H9 (cell line): ENCODE measurements at regions not wholly inside any gene's neighbourhood (a gene's known extent, or its start where the extent isn't known, plus 50 kb on each side); places are given as distances from the start of the nearest gene placed in this dataset.

Experiments used
- DNase-seq: peaks from one replicate; pipeline ENCODE4 v3.0.0-alpha.2; 2017
- H2AFZ ChIP-seq: one replicate; pipeline ENCODE4 v1.6.1; 2013; ENCODE audit warnings: mild to moderate bottlenecking, low read length, control low read depth, moderate library complexity
- H2AK5ac ChIP-seq: 2 replicates; pipeline ENCODE4 v1.6.1; 2013; ENCODE audit warnings: low read length, control low read depth, mixed read lengths; ENCODE audit not compliant: insufficient read length
- H2BK120ac ChIP-seq: one replicate; pipeline ENCODE4 v1.6.1; 2013; ENCODE audit warnings: low read depth, mild to moderate bottlenecking, low read length, control low read depth, inconsistent platforms; ENCODE audit not compliant: poor library complexity, severe bottlenecking
- H2BK12ac ChIP-seq: 2 replicates; pipeline ENCODE4 v1.6.1; 2013; ENCODE audit warnings: low read length, control low read depth, mixed read lengths, low read depth; ENCODE audit not compliant: insufficient read length
- H2BK15ac ChIP-seq: 2 replicates; pipeline ENCODE4 v1.6.1; 2013; ENCODE audit warnings: low read depth, low read length, control low read depth
- H2BK20ac ChIP-seq: one replicate; pipeline ENCODE4 v1.6.1; 2013; ENCODE audit warnings: low read depth, mild to moderate bottlenecking, low read length, control low read depth, inconsistent platforms; ENCODE audit not compliant: poor library complexity, severe bottlenecking
- H2BK5ac ChIP-seq: 2 replicates; pipeline ENCODE4 v1.6.1; 2013; ENCODE audit warnings: low read length, control low read depth, mixed read lengths; ENCODE audit not compliant: insufficient read length
- H3K14ac ChIP-seq: 2 replicates; pipeline ENCODE4 v1.6.1; 2013; ENCODE audit warnings: low read length, control low read depth; ENCODE audit not compliant: insufficient read depth
- H3K18ac ChIP-seq: 2 replicates; pipeline ENCODE4 v1.6.1; 2013; ENCODE audit warnings: low read depth, mild to moderate bottlenecking, mixed read lengths, low read length, control low read depth; ENCODE audit not compliant: insufficient read length
- H3K23ac ChIP-seq: 2 replicates; pipeline ENCODE4 v1.6.1; 2013; ENCODE audit warnings: low read length, control low read depth, mixed read lengths, low read depth; ENCODE audit not compliant: insufficient read length
- H3K23me2 ChIP-seq: 2 replicates; pipeline ENCODE4 v1.6.1; 2013; ENCODE audit warnings: low read depth, mild to moderate bottlenecking, mixed read lengths, low read length, control low read depth; ENCODE audit not compliant: insufficient read length, poor library complexity, severe bottlenecking
- H3K27ac ChIP-seq: 2 replicates; pipeline ENCODE4 v1.5.1; 2013; ENCODE audit warnings: low read length, control low read depth, mixed read lengths, low read depth; ENCODE audit not compliant: insufficient read length
- H3K27me3 ChIP-seq: 2 replicates; pipeline ENCODE4 v1.6.1; 2013; ENCODE audit warnings: low read length, control low read depth, inconsistent platforms; ENCODE audit not compliant: insufficient read depth
- H3K4ac ChIP-seq: 2 replicates; pipeline ENCODE4 v1.6.1; 2013; ENCODE audit warnings: low read depth, mild to moderate bottlenecking, control low read depth, inconsistent platforms, low read length, moderate library complexity
- H3K4me1 ChIP-seq: 2 replicates; pipeline ENCODE4 v1.6.1; 2013; ENCODE audit warnings: low read length, control low read depth, inconsistent platforms; ENCODE audit not compliant: insufficient read depth
- H3K4me2 ChIP-seq: 2 replicates; pipeline ENCODE4 v1.6.1; 2013; ENCODE audit warnings: low read length, control low read depth, mixed read lengths; ENCODE audit not compliant: insufficient read length, insufficient read depth
- H3K56ac ChIP-seq: 2 replicates; pipeline ENCODE4 v1.6.1; 2013; ENCODE audit warnings: low read depth, mild to moderate bottlenecking, mixed read lengths, low read length, control low read depth; ENCODE audit not compliant: insufficient read length
- H3K79me1 ChIP-seq: 2 replicates; pipeline ENCODE4 v1.6.1; 2013; ENCODE audit warnings: low read depth, mild to moderate bottlenecking, moderate library complexity, low read length, control low read depth, inconsistent platforms; ENCODE audit not compliant: insufficient read depth, poor library complexity, severe bottlenecking
- H3K79me2 ChIP-seq: 2 replicates; pipeline ENCODE4 v1.6.1; 2013; ENCODE audit warnings: low read length, control low read depth, inconsistent platforms; ENCODE audit not compliant: insufficient read depth
- H3K9ac ChIP-seq: 2 replicates; pipeline ENCODE4 v1.6.1; 2013; ENCODE audit warnings: low read length, control low read depth, mixed read lengths; ENCODE audit not compliant: insufficient read length; ENCODE audit errors: extremely low read depth
- H3K9me3 ChIP-seq: one replicate; pipeline ENCODE4 v1.6.1; 2013; ENCODE audit warnings: low read depth, low read length, inconsistent platforms; ENCODE audit not compliant: control insufficient read depth
- H3T11ph ChIP-seq: one replicate; pipeline ENCODE4 v1.6.1; 2013; ENCODE audit warnings: mild to moderate bottlenecking, low read length, control low read depth, inconsistent platforms
- H4K20me1 ChIP-seq: one replicate; pipeline ENCODE4 v1.6.1; 2013; ENCODE audit not compliant: control insufficient read depth, insufficient read length, insufficient read depth
- H4K5ac ChIP-seq: 2 replicates; pipeline ENCODE4 v1.6.1; 2013; ENCODE audit warnings: low read depth, mild to moderate bottlenecking, mixed read lengths, low read length, control low read depth; ENCODE audit not compliant: insufficient read length
- H4K8ac ChIP-seq: replicated peaks from 2 replicates; pipeline ENCODE4 v1.6.1; 2013; ENCODE audit warnings: low read length, control low read depth, mixed read lengths, low read depth; ENCODE audit not compliant: insufficient read length
- H4K91ac ChIP-seq: 2 replicates; pipeline ENCODE4 v1.6.1; 2013; ENCODE audit warnings: low read depth, mild to moderate bottlenecking, moderate library complexity, mixed read lengths, low read length, control low read depth; ENCODE audit not compliant: insufficient read length
- H3K27ac Mint-ChIP-seq, 3 experiments: 2 replicates in 2 of 3; 3 replicates in 1 of 3; pipeline ENCODE4 v1.8.0; 2020 to 2021; ENCODE audit warnings: mixed read lengths in 3 of 3, mild to moderate bottlenecking in 1 of 3, moderate library complexity in 1 of 3
- H3K27me3 Mint-ChIP-seq: 2 replicates; pipeline ENCODE4 v1.8.0; 2021; ENCODE audit warnings: low read depth, mild to moderate bottlenecking, moderate library complexity, mixed read lengths
- H3K36me3 Mint-ChIP-seq, 3 experiments: 2 replicates in 2 of 3; 3 replicates in 1 of 3; pipeline ENCODE4 v1.8.0; 2020 to 2021; ENCODE audit warnings: low read depth in 3 of 3, mixed read lengths in 3 of 3; ENCODE audit not compliant: insufficient read depth in 1 of 3
- H3K4me1 Mint-ChIP-seq, 2 experiments: 2 replicates each; pipeline ENCODE4 v1.8.0; 2020; ENCODE audit warnings: mixed read lengths in 2 of 2
- H3K4me3 Mint-ChIP-seq, 2 experiments: 2 replicates in 1 of 2; 3 replicates in 1 of 2; pipeline ENCODE4 v1.8.0; 2020 to 2021; ENCODE audit warnings: mild to moderate bottlenecking in 2 of 2, mixed read lengths in 2 of 2, moderate library complexity in 1 of 2
- H3K9me3 Mint-ChIP-seq, 2 experiments: 2 replicates in 1 of 2; 3 replicates in 1 of 2; pipeline ENCODE4 v1.8.0; 2020; ENCODE audit warnings: mild to moderate bottlenecking in 2 of 2, mixed read lengths in 2 of 2, moderate library complexity in 1 of 2
- WGBS: extraction: QIAGEN DNeasy Blood & Tissue Kit; methylation state at CpG from one replicate; pipeline ENCODE4 v1.1.7; 2013; ENCODE audit warnings: missing lambda C conversion rate, low lambda C conversion rate, mixed read lengths; ENCODE audit not compliant: insufficient read length; ENCODE audit errors: extremely low coverage; 5-methylcytosine and 5-hydroxymethylcytosine counted together
- TF ChIP-seq, protein P1 (sequence below): fragments of 200-600 bp; sonication (generic); conservative IDR thresholded peaks from 3 replicates; pipeline ENCODE4 v1.8.0; 2021; ENCODE audit warnings: antibody characterized with exemption, mild to moderate bottlenecking

- no peak overlapping the region for H2AK5ac ChIP-seq
- H2AFZ ChIP-seq, result no peak overlapping the region
- H3K27ac Mint-ChIP-seq, result no peak overlapping the region
- no peak overlapping the region for H3T11ph ChIP-seq
- no peak overlapping the region for H2BK12ac ChIP-seq
- no peaks in the 10 kb centered on the region for H3K23me2 ChIP-seq
- H2BK120ac ChIP-seq, result no peak overlapping the region
- H3K18ac ChIP-seq, result no peak overlapping the region
- H3K4ac ChIP-seq, result no peak overlapping the region
- DNase-seq, result no peak
- H3K9me3 ChIP-seq, result no peaks in the 10 kb centered on the region
- H2BK5ac ChIP-seq, result no peak overlapping the region
- no peak overlapping the region for H3K14ac ChIP-seq
- H3K27ac ChIP-seq, result no peak overlapping the region
- H3K4me1 ChIP-seq, result peaks cover 3% of the 10 kb centered on the region; the same call in 1 of the 2 replicates
- no peak overlapping the region for H3K4me3 Mint-ChIP-seq
- WGBS, result no CpG with 5 or more reads among the region's 4 CpGs
- no peak overlapping the region for H2BK20ac ChIP-seq
- no peak overlapping the region for H4K8ac ChIP-seq
- no peak overlapping the region for H4K91ac ChIP-seq
- no peak overlapping the region for H4K5ac ChIP-seq
- H3K4me2 ChIP-seq, result no peak overlapping the region
- no peaks in the 10 kb centered on the region; a peak in 1 of 7 replicates for H3K36me3 Mint-ChIP-seq
- H3K79me1 ChIP-seq, result no peaks in the 10 kb centered on the region
- H3K27me3 Mint-ChIP-seq, result no peaks in the 10 kb centered on the region
- peaks cover 0 to 3% of the 10 kb centered on the region in 2 experiments; a peak in 2 of 5 replicates for H3K9me3 Mint-ChIP-seq
- H3K4me1 Mint-ChIP-seq, result peaks cover 13 to 19% of the 10 kb centered on the region in 2 experiments
- H2BK15ac ChIP-seq, result no peak overlapping the region
- TF ChIP-seq, protein P1, sequence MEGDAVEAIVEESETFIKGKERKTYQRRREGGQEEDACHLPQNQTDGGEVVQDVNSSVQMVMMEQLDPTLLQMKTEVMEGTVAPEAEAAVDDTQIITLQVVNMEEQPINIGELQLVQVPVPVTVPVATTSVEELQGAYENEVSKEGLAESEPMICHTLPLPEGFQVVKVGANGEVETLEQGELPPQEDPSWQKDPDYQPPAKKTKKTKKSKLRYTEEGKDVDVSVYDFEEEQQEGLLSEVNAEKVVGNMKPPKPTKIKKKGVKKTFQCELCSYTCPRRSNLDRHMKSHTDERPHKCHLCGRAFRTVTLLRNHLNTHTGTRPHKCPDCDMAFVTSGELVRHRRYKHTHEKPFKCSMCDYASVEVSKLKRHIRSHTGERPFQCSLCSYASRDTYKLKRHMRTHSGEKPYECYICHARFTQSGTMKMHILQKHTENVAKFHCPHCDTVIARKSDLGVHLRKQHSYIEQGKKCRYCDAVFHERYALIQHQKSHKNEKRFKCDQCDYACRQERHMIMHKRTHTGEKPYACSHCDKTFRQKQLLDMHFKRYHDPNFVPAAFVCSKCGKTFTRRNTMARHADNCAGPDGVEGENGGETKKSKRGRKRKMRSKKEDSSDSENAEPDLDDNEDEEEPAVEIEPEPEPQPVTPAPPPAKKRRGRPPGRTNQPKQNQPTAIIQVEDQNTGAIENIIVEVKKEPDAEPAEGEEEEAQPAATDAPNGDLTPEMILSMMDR, result no peak
- H3K9ac ChIP-seq, result no peak overlapping the region
- H3K79me2 ChIP-seq, result no peaks in the 10 kb centered on the region
- H3K23ac ChIP-seq, result no peak overlapping the region
- H4K20me1 ChIP-seq, result no peaks in the 10 kb centered on the region
- no peaks in the 10 kb centered on the region for H3K27me3 ChIP-seq
- H3K56ac ChIP-seq, result no peak overlapping the region
Measured at GRCh38 chr18:58813561-58814225, 51.0 kb upstream of the ZNF532 start.
